ENCODE measurements at regions not wholly inside any gene's neighbourhood (a gene's known extent, or its start where the extent isn't known, plus 50 kb on each side); places are given as distances from the start of the nearest gene placed in this dataset.

DNA sequence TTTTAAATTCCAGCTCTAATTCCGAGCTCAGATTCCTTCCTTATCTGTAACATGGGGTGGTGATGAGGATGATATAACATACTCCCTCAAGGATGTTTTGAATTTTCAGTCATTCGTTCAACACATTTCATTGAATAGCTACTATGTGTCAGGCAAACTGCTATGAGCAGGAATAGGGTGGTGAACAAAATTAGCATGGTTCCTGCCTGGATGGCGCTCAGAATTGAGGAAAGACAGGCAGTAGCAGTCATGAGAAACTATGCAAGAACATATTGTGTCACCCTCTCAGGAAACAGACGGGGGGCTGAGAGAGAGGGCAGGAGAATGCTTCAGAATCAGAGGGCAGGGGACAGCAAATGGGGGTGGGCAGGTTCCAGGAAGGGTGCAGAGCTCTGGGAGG lies 265.2 kb downstream of the NSG2 start:
- POLR2A ChIA-PET = no interaction called here
- BruUV-seq (replicated peaks) = no TSS peak

DNA sequence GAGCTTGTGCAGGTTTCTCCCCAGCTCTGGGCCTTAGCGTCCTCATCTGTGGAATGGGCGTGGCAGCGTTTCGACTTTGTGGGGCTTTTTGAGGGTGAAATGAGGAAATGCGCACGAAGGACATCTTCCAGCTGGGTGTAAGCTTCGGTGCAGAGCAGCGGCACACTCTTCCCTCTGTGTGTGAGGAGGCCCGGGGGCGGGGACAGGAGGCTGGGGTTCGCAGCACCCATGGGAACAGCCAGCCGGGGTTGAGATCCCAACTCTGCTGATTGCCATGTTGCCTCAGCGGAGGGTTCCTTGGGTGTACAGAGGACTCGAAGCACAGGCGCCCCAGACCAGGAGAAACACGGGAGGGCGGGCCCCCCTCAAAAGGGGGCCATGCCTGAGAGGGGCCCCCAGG lies 265.6 kb downstream of the NSG2 start:
- Histone ChIP-seq H3K4me1 (ENCODE audit: control insufficient read depth in 1 of 2, insufficient read depth in 2 of 2, low read length in 2 of 2) (no peaks in the 10 kb centered on the region; a peak in 1 of 4 replicates), H3K4me2 (ENCODE audit: low read length) (no peak overlapping the region), H3K27ac (ENCODE audit: low read depth, low read length) (no peak overlapping the region), H3K4me3 (replicated peaks in 1 of 2; ENCODE audit: low read depth in 1 of 2, low read length in 2 of 2) (no peak overlapping the region), H3K9ac (ENCODE audit: low read length) (no peak overlapping the region), H4K20me1 (ENCODE audit: insufficient read depth) (no peaks in the 10 kb centered on the region), H3K9me3 (ENCODE audit: control insufficient read depth in 1 of 2, insufficient read depth in 1 of 2, low read depth in 1 of 2, low read length in 2 of 2) (no peaks in the 10 kb centered on the region), H3K79me2 (ENCODE audit: insufficient read depth, low read length) (no peaks in the 10 kb centered on the region), H3K9me2 (ENCODE audit: insufficient read depth) (no peaks in the 10 kb centered on the region), H2AFZ (ENCODE audit: low read depth, low read length, poor library complexity, severe bottlenecking) (no peak overlapping the region), H3K27me3 (ENCODE audit: insufficient read depth, low read length) (peaks cover 4% of the 10 kb centered on the region; the same call in 1 of the 2 replicates), H3K36me3 (ENCODE audit: control insufficient read depth in 1 of 2, insufficient read depth in 2 of 2, low read length in 2 of 2) (no peaks in the 10 kb centered on the region)
- no peak for ATAC-seq
- ChIA-PET POLR2A (no interaction called here), RAD21 (ENCODE audit: low non-redundant PET in 1 of 2, low total read pairs in 2 of 2, uncharacterized antibody in 2 of 2, unreplicated experiment in 2 of 2) (interaction anchor here (1.2 to 2.7 kb wide), 3 partner anchors 265 to 266 kb away, joined by 5 to 30 read pairs (median 15); partner anchors contain the start of gene NSG2 (in 2 of the 2)), CTCF (interaction anchor here (0.8 to 4.5 kb wide), 12 partner anchors 17 to 695 kb away, joined by 3 to 165 read pairs (median 6); partner anchors contain the start of genes BOD1 and NSG2)
- BruUV-seq (replicated peaks) = no TSS peak
- DNase-seq (ENCODE audit: low read depth, low spot score) = no peak
- intact Hi-C loops (cut with micrococcal nuclease) = loop anchor here (1.0 kb wide), 1 partner anchor 291 kb away; no protein-coding TSS in a partner anchor
- no peak for TF ChIP-seq EGR1 (IDR thresholded peaks at IDR 0.05; ENCODE audit: low read depth)
- TF ChIP-seq SP1 (IDR thresholded peaks at IDR 0.05; ENCODE audit: low read depth) = no peak

More for the DNA sequence above, 265.2 kb downstream of the NSG2 start:
- H3K9ac ChIP-seq (ENCODE audit: low read length) = no peak overlapping the region
- TF ChIP-seq ZFX (IDR thresholded peaks at IDR 0.05) (no peak), SIN3A (IDR thresholded peaks at IDR 0.05; ENCODE audit: low read depth) (no peak), TCF7L2 (IDR thresholded peaks at IDR 0.05; ENCODE audit: borderline replicate concordance, extremely low read depth, insufficient read depth, insufficient read length) (no peak), POLR2A (IDR thresholded peaks at IDR 0.05; ENCODE audit: borderline replicate concordance, extremely low read depth, insufficient read depth, insufficient read length) (no peak), SP1 (IDR thresholded peaks at IDR 0.05; ENCODE audit: low read depth) (no peak), CBX3 (IDR thresholded peaks at IDR 0.05; ENCODE audit: low read depth) (no peak), JUND (IDR thresholded peaks at IDR 0.05) (no peak), EZH2phosphoT487 (IDR thresholded peaks at IDR 0.05; ENCODE audit: borderline replicate concordance) (no peak), CEBPB (IDR thresholded peaks at IDR 0.05; ENCODE audit: low read depth) (no peak)
- TF ChIP-seq, protein P1, sequence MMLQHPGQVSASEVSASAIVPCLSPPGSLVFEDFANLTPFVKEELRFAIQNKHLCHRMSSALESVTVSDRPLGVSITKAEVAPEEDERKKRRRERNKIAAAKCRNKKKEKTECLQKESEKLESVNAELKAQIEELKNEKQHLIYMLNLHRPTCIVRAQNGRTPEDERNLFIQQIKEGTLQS (IDR thresholded peaks at IDR 0.05) = no peak
- peaks cover 4% of the 10 kb centered on the region; the same call in 1 of the 2 replicates for H3K27me3 ChIP-seq (ENCODE audit: insufficient read depth, low read length)
- ChIA-PET RAD21 (ENCODE audit: low non-redundant PET in 1 of 2, low total read pairs in 2 of 2, uncharacterized antibody in 2 of 2, unreplicated experiment in 2 of 2) (interaction anchor here (2.0 to 2.7 kb wide), 2 partner anchors 265 kb away, joined by 5 to 30 read pairs; partner anchors contain the start of gene NSG2 (in 2 of the 2)), CTCF (interaction anchor here (1.4 to 4.5 kb wide), 4 partner anchors 255 to 695 kb away, joined by 3 to 165 read pairs (median 4); partner anchors contain the start of genes BOD1 and NSG2)
- intact Hi-C loops (cut with micrococcal nuclease) = loop anchor here (1.0 kb wide), 1 partner anchor 290 kb away; no protein-coding TSS in a partner anchor
- H3K4me3 ChIP-seq (replicated peaks in 1 of 2; ENCODE audit: low read depth in 1 of 2, low read length in 2 of 2) = no peak overlapping the region
- no peaks in the 10 kb centered on the region for H3K79me2 ChIP-seq (ENCODE audit: insufficient read depth, low read length)
- no peaks in the 10 kb centered on the region; a peak in 1 of 4 replicates for H3K4me1 ChIP-seq (ENCODE audit: control insufficient read depth in 1 of 2, insufficient read depth in 2 of 2, low read length in 2 of 2)
- H3K4me2 ChIP-seq (ENCODE audit: low read length) = no peak overlapping the region
- no peaks in the 10 kb centered on the region for H3K9me2 ChIP-seq (ENCODE audit: insufficient read depth)
- no peak for DNase-seq (ENCODE audit: low read depth, low spot score)
- H4K20me1 ChIP-seq (ENCODE audit: insufficient read depth) = no peaks in the 10 kb centered on the region
- H3K36me3 ChIP-seq (ENCODE audit: control insufficient read depth in 1 of 2, insufficient read depth in 2 of 2, low read length in 2 of 2) = no peaks in the 10 kb centered on the region
- ATAC-seq = no peak
- no peaks in the 10 kb centered on the region for H3K9me3 ChIP-seq (ENCODE audit: control insufficient read depth in 1 of 2, insufficient read depth in 1 of 2, low read depth in 1 of 2, low read length in 2 of 2)
- no peak overlapping the region for H3K27ac ChIP-seq (ENCODE audit: low read depth, low read length)
- H2AFZ ChIP-seq (ENCODE audit: low read depth, low read length, poor library complexity, severe bottlenecking) = no peak overlapping the region

Data from HCT116 (cell line).